HEK293 (cell line): ENCODE measurements at regions not wholly inside any gene's neighbourhood (a gene's known extent, or its start where the extent isn't known, plus 50 kb on each side); places are given as distances from the start of the nearest gene placed in this dataset.

ENCODE experiments used
- CTCF ChIA-PET: fragments of 350-600 bp; formaldehyde crosslinking; extraction: SDS; loops from one replicate; lab custom pipeline; 2021; ENCODE audit warnings: antibody characterized with exemption; lab: Yijun Ruan, JAX
- POLR2A ChIA-PET: fragments of 300-600 bp; formaldehyde crosslinking; extraction: SDS; loops from one replicate; lab custom pipeline; 2020; ENCODE audit warnings: antibody characterized with exemption, inconsistent platforms; lab: Yijun Ruan, JAX
- H3K27ac ChIP-seq: fragments of 200-500 bp; sonication (Bioruptor generic); 2 replicates; pipeline ENCODE4 v1.5.1; 2014; ENCODE audit warnings: low read depth, low read length, control low read depth, inconsistent platforms; ENCODE audit errors: extremely low read depth
- H3K36me3 ChIP-seq, 2 experiments: fragments of 200-500 bp in 1 of 2; sonication (Bioruptor generic) in 1 of 2; 1 replicate in 1 of 2; 2 replicates in 1 of 2; pipeline ENCODE4 v1.5.1; 2014 to 2017; ENCODE audit warnings: inconsistent platforms in 2 of 2, low read length in 2 of 2; ENCODE audit not compliant: control insufficient read depth in 2 of 2, insufficient read depth in 1 of 2
- H3K4me1 ChIP-seq: fragments of 200-500 bp; sonication (Bioruptor generic); 2 replicates; pipeline ENCODE4 v1.5.1; 2014; ENCODE audit warnings: mild to moderate bottlenecking, low read length, inconsistent platforms; ENCODE audit not compliant: control insufficient read depth, insufficient read depth
- H3K4me3 ChIP-seq: 2 replicates; pipeline ENCODE4 v1.5.1; 2011; ENCODE audit warnings: low read depth, mild to moderate bottlenecking, control low read depth, low read length, moderate library complexity
- H3K9me3 ChIP-seq: fragments of 200-500 bp; sonication (Bioruptor generic); 2 replicates; pipeline ENCODE4 v1.5.1; 2014; ENCODE audit warnings: low read depth, low read length, inconsistent platforms; ENCODE audit not compliant: control insufficient read depth, insufficient read depth
- GFI1B ChIP-seq: fragments of 450-650 bp; formaldehyde crosslinking; IDR thresholded peaks from 2 replicates; pipeline ENCODE4 v1.5.1; 2016; ENCODE audit warnings: missing biosample characterization, missing genetic modification characterization
- GLI2 ChIP-seq: fragments of 450-650 bp; formaldehyde crosslinking; IDR thresholded peaks from 2 replicates; pipeline ENCODE4; 2017; ENCODE audit warnings: missing biosample characterization, missing genetic modification characterization, low read depth, borderline replicate concordance
- SP3 ChIP-seq: fragments of 450-650 bp; formaldehyde crosslinking; IDR thresholded peaks from 2 replicates; pipeline ENCODE4 v1.5.1; 2016; ENCODE audit warnings: missing biosample characterization, missing genetic modification characterization
- ZBTB44 ChIP-seq: fragments of 450-650 bp; IDR thresholded peaks from 2 replicates; pipeline ENCODE4 v1.5.1; 2018; ENCODE audit warnings: missing biosample characterization, mild to moderate bottlenecking, missing genetic modification characterization
- ZBTB48 ChIP-seq: fragments of 450-650 bp; formaldehyde crosslinking; IDR thresholded peaks from 2 replicates; pipeline ENCODE4 v1.5.1; 2016; ENCODE audit warnings: missing biosample characterization, missing genetic modification characterization
- ZFP69B ChIP-seq: fragments of 450-650 bp; formaldehyde crosslinking; IDR thresholded peaks from 2 replicates; pipeline ENCODE4 v1.5.1; 2016; ENCODE audit warnings: missing biosample characterization, missing genetic modification characterization
- ZNF175 ChIP-seq: fragments of 450-650 bp; formaldehyde crosslinking; IDR thresholded peaks from 2 replicates; pipeline ENCODE4 v1.5.1; 2016; ENCODE audit warnings: missing biosample characterization, missing genetic modification characterization
- ZNF280D ChIP-seq: fragments of 450-650 bp; formaldehyde crosslinking; IDR thresholded peaks from 2 replicates; pipeline ENCODE4 v1.5.1; 2016; ENCODE audit warnings: missing biosample characterization, missing genetic modification characterization
- ZNF350 ChIP-seq: fragments of 450-650 bp; formaldehyde crosslinking; IDR thresholded peaks from 2 replicates; pipeline ENCODE4 v1.5.0; 2017; ENCODE audit warnings: missing biosample characterization, mild to moderate bottlenecking, missing genetic modification characterization
- ZNF37A ChIP-seq: fragments of 450-650 bp; IDR thresholded peaks from 2 replicates; pipeline ENCODE4 v1.5.1; 2018; ENCODE audit warnings: missing biosample characterization, missing genetic modification characterization
- ZNF394 ChIP-seq: fragments of 450-650 bp; formaldehyde crosslinking; IDR thresholded peaks from 2 replicates; pipeline ENCODE4 v1.5.1; 2016; ENCODE audit warnings: missing biosample characterization, missing genetic modification characterization, mild to moderate bottlenecking, moderate library complexity, borderline replicate concordance
- ZNF398 ChIP-seq: fragments of 450-650 bp; formaldehyde crosslinking; IDR thresholded peaks from 2 replicates; pipeline ENCODE4 v1.5.1; 2017; ENCODE audit warnings: missing biosample characterization, missing genetic modification characterization
- ZNF548 ChIP-seq: fragments of 450-650 bp; formaldehyde crosslinking; IDR thresholded peaks from 2 replicates; pipeline ENCODE4 v1.5.1; 2016; ENCODE audit warnings: missing biosample characterization, missing genetic modification characterization
- ZNF555 ChIP-seq: fragments of 450-650 bp; formaldehyde crosslinking; conservative IDR thresholded peaks from 2 replicates; pipeline ENCODE4 v1.5.1; 2017; ENCODE audit warnings: missing biosample characterization, mild to moderate bottlenecking, missing genetic modification characterization, inconsistent platforms
- ZNF629 ChIP-seq: fragments of 450-650 bp; formaldehyde crosslinking; IDR thresholded peaks from 2 replicates; pipeline ENCODE4 v1.5.1; 2017; ENCODE audit warnings: missing biosample characterization, missing genetic modification characterization
- ZNF76 ChIP-seq: fragments of 450-650 bp; formaldehyde crosslinking; IDR thresholded peaks from 2 replicates; pipeline ENCODE4; 2016; ENCODE audit warnings: low read depth, missing biosample characterization, missing genetic modification characterization, borderline replicate concordance
- ZSCAN18 ChIP-seq: fragments of 450-650 bp; formaldehyde crosslinking; IDR thresholded peaks from 2 replicates; pipeline ENCODE4 v1.5.1; 2016; ENCODE audit warnings: missing biosample characterization, missing genetic modification characterization
- TF ChIP-seq, protein P1 (sequence below): fragments of 450-650 bp; formaldehyde crosslinking; optimal IDR thresholded peaks from 2 replicates; pipeline ENCODE3; 2016; ENCODE audit warnings: missing biosample characterization, mild to moderate bottlenecking, missing genetic modification characterization

DNA sequence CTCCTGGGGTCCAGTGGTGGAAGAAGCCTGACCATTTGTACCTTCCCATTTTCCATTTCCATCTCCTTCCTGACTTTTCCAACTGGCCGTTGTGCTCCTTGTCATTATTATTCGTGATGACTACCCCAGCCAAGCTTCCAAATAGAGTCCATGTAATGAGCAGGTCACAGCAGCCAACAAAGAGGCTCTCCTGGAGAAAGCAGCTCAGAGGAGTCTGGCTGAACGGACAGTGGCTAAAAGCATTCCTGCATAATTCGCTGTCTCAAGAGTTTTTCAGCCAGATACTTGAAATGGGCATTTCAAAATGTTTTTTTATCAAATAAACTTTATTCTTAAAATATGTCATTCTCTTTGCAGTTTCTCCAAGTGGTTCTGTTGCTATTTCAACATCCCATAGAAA is 458.6 kb downstream of the INHBA start (continued):
- TF ChIP-seq ZNF280D (tag by site-specific recombination) (no peak), ZNF629 (no peak), ZNF548 (tag by site-specific recombination) (no peak)

DNA sequence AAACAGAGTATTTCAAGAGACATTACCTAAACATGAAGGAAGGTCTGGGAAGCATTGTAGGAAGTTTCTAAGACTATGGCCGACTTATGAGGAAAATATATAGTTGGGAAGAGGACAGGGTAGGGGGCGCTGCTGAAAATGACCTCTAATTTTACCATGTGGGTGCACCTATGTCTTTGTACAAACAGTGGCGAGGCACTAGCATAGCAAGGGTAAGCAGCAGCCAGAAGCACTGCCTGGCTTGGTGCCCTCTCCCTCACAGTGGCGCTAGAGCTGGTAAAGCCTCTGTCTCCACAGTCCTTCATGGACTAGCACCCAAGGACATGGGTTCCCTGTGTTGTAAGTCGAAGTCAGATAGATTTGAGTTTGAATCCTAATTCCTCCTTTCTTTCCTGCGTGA is 461.2 kb downstream of the INHBA start:
- ChIA-PET POLR2A (no interaction called here), CTCF (interaction anchor here (1.2 kb wide), 1 partner anchor 16 kb away, joined by 3 read pairs; no protein-coding TSS in a partner anchor)
- no peaks in the 10 kb centered on the region for H3K36me3 ChIP-seq
- no peak overlapping the region for H3K27ac ChIP-seq
- no peak overlapping the region for H3K4me3 ChIP-seq
- TF ChIP-seq ZNF555 (tag by site-specific recombination) (no peak), ZNF175 (no peak), GFI1B (tag by site-specific recombination) (no peak), ZSCAN18 (tag by site-specific recombination) (no peak), GLI2 (no peak), SP3 (no peak), ZNF37A (tag by site-specific recombination) (no peak), ZNF394 (no peak), ZFP69B (tag by site-specific recombination) (no peak), ZBTB48 (tag by site-specific recombination) (no peak), ZBTB44 (tag by site-specific recombination) (no peak), ZNF398 (tag by site-specific recombination) (no peak), ZNF350 (tag by site-specific recombination) (no peak), ZNF76 (tag by site-specific recombination) (no peak)
- TF ChIP-seq, protein P1, sequence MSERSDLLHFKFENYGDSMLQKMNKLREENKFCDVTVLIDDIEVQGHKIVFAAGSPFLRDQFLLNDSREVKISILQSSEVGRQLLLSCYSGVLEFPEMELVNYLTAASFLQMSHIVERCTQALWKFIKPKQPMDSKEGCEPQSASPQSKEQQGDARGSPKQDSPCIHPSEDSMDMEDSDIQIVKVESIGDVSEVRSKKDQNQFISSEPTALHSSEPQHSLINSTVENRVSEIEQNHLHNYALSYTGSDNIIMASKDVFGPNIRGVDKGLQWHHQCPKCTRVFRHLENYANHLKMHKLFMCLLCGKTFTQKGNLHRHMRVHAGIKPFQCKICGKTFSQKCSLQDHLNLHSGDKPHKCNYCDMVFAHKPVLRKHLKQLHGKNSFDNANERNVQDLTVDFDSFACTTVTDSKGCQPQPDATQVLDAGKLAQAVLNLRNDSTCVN: no peak
- no peaks in the 10 kb centered on the region for H3K9me3 ChIP-seq
- peaks cover 4% of the 10 kb centered on the region; the same call in 1 of the 2 replicates for H3K4me1 ChIP-seq
